ENCODE measurements at regions not wholly inside any gene's neighbourhood (a gene's known extent, or its start where the extent isn't known, plus 50 kb on each side); places are given as distances from the start of the nearest gene placed in this dataset.

- TF ChIP-seq ZFP3 (CRISPR knock-in tag; IDR thresholded peaks at IDR 0.05) (no peak), SNAI2 (CRISPR knock-in tag; IDR thresholded peaks at IDR 0.05) (no peak), ESRRG (CRISPR knock-in tag; IDR thresholded peaks at IDR 0.05) (no peak), RARB (CRISPR knock-in tag; IDR thresholded peaks at IDR 0.05) (no peak), PPARA (CRISPR knock-in tag; IDR thresholded peaks at IDR 0.05; ENCODE audit: borderline replicate concordance) (no peak), PATZ1 (CRISPR knock-in tag; IDR thresholded peaks at IDR 0.05; ENCODE audit: borderline replicate concordance) (no peak), TSHZ2 (CRISPR knock-in tag; IDR thresholded peaks at IDR 0.05) (no peak)
- TF ChIP-seq, protein P1, sequence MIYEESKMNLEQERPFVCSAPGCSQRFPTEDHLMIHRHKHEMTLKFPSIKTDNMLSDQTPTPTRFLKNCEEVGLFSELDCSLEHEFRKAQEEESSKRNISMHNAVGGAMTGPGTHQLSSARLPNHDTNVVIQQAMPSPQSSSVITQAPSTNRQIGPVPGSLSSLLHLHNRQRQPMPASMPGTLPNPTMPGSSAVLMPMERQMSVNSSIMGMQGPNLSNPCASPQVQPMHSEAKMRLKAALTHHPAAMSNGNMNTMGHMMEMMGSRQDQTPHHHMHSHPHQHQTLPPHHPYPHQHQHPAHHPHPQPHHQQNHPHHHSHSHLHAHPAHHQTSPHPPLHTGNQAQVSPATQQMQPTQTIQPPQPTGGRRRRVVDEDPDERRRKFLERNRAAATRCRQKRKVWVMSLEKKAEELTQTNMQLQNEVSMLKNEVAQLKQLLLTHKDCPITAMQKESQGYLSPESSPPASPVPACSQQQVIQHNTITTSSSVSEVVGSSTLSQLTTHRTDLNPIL (CRISPR knock-in tag; IDR thresholded peaks at IDR 0.05; ENCODE audit: low read depth) = no peak
These were observed 303.6 kb upstream of the FAM78B start for GRCh38 chr1:166470441-166470840.

Measured in SK-N-SH treated with all-trans-retinoic acid at 6 μM for 48 hours (cell line).